ENCODE measurements at regions not wholly inside any gene's neighbourhood (a gene's known extent, or its start where the extent isn't known, plus 50 kb on each side); places are given as distances from the start of the nearest gene placed in this dataset.

DNA sequence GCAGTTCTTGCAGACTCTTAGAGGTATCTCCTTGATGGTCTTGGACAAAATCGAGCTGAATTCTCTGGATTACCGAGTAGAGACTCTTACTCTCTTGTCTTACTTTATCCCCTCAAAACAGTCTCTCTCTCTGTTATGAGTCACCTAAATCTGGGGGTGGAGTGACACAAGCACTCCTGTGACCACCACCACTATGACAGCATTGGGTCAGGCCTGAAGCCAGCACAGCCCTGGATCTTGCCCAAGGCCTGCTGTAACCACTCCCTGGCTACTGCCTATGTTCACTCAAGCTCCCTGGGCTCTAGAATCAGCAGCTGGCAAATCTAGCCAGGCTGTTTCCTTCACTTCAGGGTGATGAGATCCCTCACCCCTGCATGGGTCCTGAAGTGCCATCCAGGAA lies 662.5 kb downstream of the LUZP2 start:
- H3K27ac ChIP-seq: no peak overlapping the region
- 71 to 97% methylated on average over 2 of the region's 2 CpGs for WGBS, 2 donors
- H3K27me3 ChIP-seq: no peaks in the 10 kb centered on the region
- TF ChIP-seq, protein P1, sequence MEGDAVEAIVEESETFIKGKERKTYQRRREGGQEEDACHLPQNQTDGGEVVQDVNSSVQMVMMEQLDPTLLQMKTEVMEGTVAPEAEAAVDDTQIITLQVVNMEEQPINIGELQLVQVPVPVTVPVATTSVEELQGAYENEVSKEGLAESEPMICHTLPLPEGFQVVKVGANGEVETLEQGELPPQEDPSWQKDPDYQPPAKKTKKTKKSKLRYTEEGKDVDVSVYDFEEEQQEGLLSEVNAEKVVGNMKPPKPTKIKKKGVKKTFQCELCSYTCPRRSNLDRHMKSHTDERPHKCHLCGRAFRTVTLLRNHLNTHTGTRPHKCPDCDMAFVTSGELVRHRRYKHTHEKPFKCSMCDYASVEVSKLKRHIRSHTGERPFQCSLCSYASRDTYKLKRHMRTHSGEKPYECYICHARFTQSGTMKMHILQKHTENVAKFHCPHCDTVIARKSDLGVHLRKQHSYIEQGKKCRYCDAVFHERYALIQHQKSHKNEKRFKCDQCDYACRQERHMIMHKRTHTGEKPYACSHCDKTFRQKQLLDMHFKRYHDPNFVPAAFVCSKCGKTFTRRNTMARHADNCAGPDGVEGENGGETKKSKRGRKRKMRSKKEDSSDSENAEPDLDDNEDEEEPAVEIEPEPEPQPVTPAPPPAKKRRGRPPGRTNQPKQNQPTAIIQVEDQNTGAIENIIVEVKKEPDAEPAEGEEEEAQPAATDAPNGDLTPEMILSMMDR (IDR thresholded peaks at IDR 0.05): no peak
- TF ChIP-seq POLR2A (IDR thresholded peaks at IDR 0.05): no peak
- intact Hi-C loops (cut with DNase I): no loop called here
- no peak overlapping the region for H3K4me3 ChIP-seq
- H3K36me3 ChIP-seq: no peaks in the 10 kb centered on the region
- no peaks in the 10 kb centered on the region for H3K4me1 ChIP-seq
- no peaks in the 10 kb centered on the region for H3K9me3 ChIP-seq
- no peak for DNase-seq

DNA sequence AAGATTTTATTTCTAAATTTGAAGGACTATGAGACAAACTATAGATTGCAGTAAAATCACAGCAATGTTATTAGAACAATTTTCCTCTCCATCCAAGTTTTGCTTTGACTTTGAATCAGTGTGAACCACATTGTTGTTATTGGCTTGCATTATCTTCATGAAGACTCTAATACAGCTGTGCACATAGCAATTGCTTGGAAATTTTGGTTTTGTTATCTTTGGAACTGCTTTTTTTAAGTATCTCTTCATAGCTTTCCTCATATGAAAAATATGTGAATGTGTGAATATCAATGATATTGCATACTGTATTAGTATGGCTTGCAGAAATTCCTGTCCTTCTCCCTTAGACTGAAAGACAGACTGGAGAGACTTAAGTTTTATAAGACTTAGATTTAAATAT lies 666.6 kb downstream of the LUZP2 start:
- Histone ChIP-seq H3K27ac (no peak overlapping the region), H3K9me3 (peaks cover 0 to 9% (median 0%) of the 10 kb centered on the region in 3 donors), H3K36me3 (no peaks in the 10 kb centered on the region), H3K4me3 (no peak overlapping the region), H3K4me1 (no peaks in the 10 kb centered on the region), H3K27me3 (no peaks in the 10 kb centered on the region)
- intact Hi-C loops (cut with DNase I): no loop called here
- no peak for DNase-seq
- TF ChIP-seq, protein P1 (IDR thresholded peaks at IDR 0.05): no peak

DNA sequence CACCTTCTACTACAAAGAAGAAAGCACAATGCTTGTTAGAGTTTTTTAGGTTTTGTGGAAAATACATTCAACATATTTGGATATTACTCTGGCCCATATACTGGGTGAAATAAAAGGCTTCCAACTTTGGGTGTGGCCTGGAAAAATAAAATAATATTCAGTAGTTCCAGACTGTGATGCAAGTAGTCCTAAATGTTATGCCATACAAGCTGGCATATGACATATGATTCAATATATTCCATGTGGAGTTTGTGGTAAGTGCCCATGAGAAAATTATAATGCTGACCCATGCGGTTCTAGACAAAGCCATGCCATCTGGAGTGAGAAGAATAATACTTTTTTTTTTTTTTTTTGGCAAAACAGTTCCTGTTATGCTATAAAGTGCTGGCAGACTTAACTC lies 683.3 kb downstream of the LUZP2 start:
- TF ChIP-seq, protein P1 (IDR thresholded peaks at IDR 0.05): no peak
- no peak for TF ChIP-seq POLR2A (IDR thresholded peaks at IDR 0.05)
- no peak for DNase-seq
- 32 to 68% methylated on average over 1 of the region's 1 CpG for WGBS, 2 donors
- no peak overlapping the region for H3K4me3 ChIP-seq
- no peaks in the 10 kb centered on the region for H3K9me3 ChIP-seq
- H3K36me3 ChIP-seq: no peaks in the 10 kb centered on the region
- H3K4me1 ChIP-seq: no peaks in the 10 kb centered on the region
- H3K27ac ChIP-seq: no peak overlapping the region
- no peaks in the 10 kb centered on the region for H3K27me3 ChIP-seq
- intact Hi-C loops (cut with DNase I): no loop called here

DNA sequence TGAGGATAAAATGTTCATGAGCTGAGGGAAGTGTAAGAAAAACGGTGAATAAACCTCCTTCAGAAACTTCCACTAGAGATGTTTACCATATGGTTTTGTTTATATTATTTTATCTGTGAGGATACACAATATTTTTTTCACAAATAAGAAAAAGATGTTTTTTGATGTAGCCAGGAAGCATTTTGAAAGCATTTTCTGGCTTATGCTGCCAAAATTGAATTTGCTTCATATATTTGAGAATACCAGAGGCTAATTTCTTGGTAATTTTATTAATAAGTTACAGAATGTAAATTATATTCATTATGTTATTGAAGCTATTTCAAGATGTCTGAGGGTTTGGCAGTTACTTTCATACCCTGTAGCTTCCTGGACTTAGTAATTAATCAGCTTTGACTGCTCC lies 686.6 kb downstream of the LUZP2 start:
- no peak overlapping the region for H3K4me3 ChIP-seq
- TF ChIP-seq POLR2A (IDR thresholded peaks at IDR 0.05): no peak
- TF ChIP-seq, protein P1 (IDR thresholded peaks at IDR 0.05): no peak
- no peak overlapping the region for H3K27ac ChIP-seq
- H3K36me3 ChIP-seq: no peaks in the 10 kb centered on the region
- H3K9me3 ChIP-seq: no peaks in the 10 kb centered on the region
- DNase-seq: no peak
- 67 to 74% methylated on average over 1 of the region's 1 CpG for WGBS, 2 donors
- H3K4me1 ChIP-seq: peaks cover 0 to 6% (median 0%) of the 10 kb centered on the region in 3 donors
- intact Hi-C loops (cut with DNase I): no loop called here
- H3K27me3 ChIP-seq: no peaks in the 10 kb centered on the region

DNA sequence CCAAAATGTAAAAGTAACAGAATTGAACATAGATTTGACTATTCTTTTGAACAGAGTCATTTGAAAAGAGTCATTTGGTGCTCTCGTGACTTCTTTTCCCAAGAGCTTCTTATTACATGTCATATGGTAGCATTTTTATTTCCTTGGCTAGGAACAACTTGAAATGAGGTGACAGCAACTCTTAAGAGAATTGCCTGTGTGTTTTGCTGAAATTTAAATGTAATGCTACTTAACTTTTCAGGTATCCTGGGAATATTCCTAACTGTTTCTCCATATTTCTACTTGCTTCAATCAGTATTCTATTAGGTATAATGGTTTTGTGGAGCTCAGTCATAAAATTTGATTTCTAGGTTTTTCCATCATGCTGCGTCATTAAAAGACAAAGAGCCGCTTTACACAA lies 700.7 kb downstream of the LUZP2 start:
- no peaks in the 10 kb centered on the region for H3K27me3 ChIP-seq
- no peak overlapping the region for H3K27ac ChIP-seq
- H3K36me3 ChIP-seq: no peaks in the 10 kb centered on the region
- DNase-seq: no peak
- H3K4me1 ChIP-seq: no peaks in the 10 kb centered on the region
- intact Hi-C loops (cut with DNase I): no loop called here
- TF ChIP-seq POLR2A (IDR thresholded peaks at IDR 0.05): no peak
- TF ChIP-seq, protein P1 (IDR thresholded peaks at IDR 0.05): no peak
- no peak overlapping the region for H3K4me3 ChIP-seq
- WGBS, 2 donors: 72 to 81% methylated on average over 3 of the region's 3 CpGs
- no peaks in the 10 kb centered on the region for H3K9me3 ChIP-seq
